NCI-H345 (cell line): ENCODE measurements at regions not wholly inside any gene's neighbourhood (a gene's known extent, or its start where the extent isn't known, plus 50 kb on each side); places are given as distances from the start of the nearest gene placed in this dataset.
A peak's percentile ranks its signal among the peaks of the same experiment; 100 is the strongest.
"Not testable (repeated sequence)": the region's sequence is repeated elsewhere in the genome, so short reads cannot be mapped to it uniquely, and the experiment has no call there.

Source experiments
- DNase-seq: peaks from one replicate; lab custom pipeline; 2025; lab: John Stamatoyannopoulos, UW

DNA sequence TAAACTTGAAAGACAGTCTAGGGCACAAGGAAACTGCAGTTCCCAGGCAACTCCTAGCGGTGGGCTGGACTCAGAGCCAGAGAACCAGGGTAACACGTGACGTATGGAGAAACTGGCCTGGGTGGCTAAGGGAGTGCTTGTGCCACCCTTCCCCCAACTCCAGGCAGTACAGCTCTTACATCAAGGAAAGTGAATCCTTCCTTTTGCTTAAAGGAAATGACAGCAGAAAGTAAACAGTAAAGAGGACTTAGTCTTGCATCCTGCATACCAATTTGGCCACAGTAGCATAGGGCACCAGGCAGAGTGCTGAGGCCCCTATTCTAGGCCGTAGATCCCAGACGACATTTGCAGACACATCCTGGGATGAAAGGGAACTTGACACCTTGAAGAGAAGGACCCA, 322.8 kb downstream of the CD109 start:
- no peak for DNase-seq

DNA sequence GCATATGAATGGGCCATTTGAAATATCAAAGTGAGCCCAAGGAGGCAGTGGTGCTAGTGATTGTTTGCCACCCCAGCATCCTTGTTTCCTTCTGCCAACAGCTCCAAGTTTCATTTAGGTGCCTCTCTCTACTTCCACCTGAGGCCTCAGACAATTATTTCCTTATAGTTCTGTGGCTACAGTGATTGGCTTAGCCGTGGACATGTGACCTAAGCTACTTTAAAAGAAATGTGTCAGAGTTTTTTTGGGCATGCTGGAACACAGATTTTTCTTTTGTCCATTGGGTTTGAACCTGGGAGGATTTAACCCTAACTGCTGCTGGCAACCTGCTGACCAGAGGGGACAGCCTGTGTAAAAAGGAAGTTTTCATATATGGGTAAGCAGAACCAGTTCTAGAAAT, 319.4 kb downstream of the CD109 start:
- DNase-seq, result no peak

DNA sequence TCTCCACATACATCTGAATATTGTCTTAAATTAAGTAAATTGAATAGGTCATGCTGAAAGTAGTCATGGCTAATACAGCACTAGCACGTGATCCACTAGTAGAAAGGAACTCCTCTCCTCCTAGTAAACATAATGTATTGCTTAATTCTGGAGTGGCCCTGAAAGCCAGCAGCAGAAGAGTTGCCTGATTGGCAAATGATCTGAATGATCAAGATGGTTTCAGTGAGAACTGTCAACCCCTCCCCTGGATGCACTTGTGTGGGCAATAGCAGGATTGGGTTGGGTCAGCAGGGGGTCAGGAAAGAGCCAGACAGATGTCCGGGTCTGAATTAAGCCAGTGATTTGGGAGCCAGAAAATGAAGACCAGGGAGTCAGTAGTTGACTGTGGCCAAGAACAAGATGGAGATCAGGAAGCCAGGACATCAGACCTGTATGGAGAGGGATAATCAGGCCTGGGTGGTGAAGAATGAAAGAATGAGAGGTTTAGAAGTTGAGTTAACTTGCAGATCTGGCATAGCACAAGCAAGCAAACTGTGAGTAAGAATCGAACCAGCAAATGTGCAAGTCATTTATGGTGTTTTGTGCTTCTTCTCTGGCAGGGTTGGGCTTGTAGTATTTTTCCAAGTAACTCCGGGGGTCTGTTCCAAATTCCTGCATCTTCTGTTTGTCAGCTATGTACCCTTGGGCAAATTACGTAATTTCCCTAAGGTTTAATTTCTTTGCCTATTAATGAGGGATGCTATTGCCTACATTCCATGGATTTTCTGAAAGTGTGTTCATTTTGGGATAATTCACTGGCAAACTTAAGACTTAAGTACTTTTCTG, 304.9 kb downstream of the CD109 start:
- DNase-seq, result no peak

DNA sequence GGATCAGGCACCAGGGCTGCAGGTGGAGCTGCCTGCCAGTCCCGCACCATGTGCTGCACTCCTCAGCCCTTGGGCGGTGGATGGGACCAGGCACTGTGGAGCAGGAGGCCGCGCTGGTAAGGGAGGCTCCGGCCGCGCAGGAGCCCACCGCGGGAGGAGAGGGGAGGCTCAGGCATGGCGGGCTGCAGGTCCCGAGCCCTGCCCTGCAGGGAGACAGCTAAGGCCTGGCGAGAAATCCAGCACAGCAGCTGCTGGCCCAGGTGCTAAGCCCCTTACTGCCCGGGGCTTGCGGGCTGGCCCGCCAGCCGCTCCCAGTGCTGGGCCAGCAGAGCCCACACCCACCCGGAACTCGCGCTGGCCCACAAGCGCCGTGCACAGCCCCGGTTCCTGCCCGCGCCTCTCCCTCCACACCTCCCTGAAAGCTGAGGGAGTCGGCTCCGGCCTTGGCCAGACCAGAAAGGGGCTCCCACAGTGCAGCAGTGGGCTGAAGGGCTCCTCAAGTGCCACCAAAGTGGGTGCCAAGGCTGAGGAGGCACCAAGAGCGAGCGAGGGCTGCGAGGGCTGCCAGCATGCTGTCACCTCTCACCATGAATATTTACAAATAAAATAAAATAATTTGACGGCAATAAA, 294.7 kb downstream of the CD109 start:
- DNase-seq, result not testable (repeated sequence)

DNA sequence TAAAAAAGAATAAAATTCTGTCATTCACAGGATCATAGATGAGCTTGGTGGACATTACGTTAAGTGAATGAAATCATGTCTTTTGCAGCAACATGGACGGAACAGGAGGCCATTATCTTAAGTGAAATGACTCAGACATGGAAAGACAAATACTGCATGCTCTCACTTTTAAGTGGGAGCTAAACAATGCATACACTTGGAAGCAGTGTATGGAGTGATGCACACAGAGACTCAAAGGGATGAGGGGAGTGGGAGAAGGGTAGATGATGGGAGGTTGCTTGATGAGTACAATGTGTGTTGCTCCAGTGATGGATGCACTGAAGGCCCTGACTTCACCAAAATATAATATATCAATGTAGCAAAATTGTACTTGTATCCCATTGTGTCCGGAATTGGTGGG, 293.4 kb downstream of the CD109 start:
- no peak for DNase-seq

DNA sequence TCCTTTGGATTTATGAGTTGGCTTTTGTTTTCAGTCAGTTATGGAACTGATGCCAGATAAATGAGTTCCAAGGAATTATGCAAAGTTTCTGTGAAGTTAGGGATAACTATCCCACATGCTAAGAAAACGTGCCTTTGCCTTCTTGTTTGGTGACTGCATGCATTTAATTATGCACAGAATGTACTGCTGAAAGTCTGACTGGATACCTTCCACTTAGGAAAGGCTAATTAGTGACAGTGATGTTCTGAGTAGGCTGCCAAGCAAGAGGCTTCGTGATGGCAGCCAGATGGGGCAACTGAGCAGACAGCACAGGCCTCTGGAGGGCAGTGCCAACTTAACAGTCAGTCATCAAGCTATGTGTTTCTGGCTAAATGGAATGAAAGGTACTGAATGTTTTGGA, 289.9 kb downstream of the CD109 start:
- DNase-seq, result no peak

DNA sequence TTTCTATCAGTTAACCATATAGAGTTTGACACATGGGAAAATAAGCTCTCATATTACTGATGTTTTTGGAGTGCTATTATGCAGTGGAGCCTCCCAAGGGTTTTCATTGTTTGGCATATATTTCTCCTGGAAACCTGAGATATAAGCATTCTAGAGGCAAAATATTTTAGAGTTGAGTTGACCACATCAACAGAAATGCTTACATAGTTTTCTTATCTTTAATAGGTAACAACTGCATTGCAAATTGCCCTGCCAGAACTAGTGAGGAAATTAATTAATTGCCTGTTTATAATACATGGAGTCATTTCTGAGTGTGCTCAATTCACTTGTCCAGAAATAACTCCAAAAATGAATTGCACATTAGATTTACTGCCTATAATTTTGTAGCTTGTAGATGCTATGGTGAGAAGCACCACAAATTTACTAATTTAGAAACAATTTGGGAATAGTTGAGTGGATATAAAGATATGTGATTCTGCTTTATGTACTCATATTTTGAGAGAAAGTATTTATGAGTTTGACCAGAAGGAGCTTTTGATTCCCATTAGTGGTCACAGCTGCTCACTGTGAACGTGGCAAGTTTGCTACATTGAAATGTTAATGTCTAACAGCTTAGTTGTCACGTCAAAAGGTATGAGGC, 288.7 kb downstream of the CD109 start:
- DNase-seq, result no peak

DNA sequence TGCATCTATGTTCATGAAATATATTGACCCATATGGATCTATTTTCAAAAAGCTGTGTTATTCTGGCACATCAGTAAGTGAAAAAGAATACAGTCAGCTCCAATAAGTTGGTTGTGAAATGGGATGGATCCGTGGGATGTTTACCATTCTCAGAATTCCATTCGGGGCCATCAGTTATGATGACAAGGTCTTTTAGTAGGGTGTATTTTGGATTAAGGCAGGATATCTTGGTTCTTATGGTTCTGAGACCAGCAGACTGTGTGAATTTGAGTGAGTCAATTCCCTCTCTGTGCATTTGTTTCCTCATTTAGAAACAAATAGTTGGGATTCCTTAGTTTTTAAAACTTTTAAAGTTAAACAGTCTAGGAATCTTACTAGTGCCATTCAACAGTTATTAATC, 287.4 kb downstream of the CD109 start:
- no peak for DNase-seq

DNA sequence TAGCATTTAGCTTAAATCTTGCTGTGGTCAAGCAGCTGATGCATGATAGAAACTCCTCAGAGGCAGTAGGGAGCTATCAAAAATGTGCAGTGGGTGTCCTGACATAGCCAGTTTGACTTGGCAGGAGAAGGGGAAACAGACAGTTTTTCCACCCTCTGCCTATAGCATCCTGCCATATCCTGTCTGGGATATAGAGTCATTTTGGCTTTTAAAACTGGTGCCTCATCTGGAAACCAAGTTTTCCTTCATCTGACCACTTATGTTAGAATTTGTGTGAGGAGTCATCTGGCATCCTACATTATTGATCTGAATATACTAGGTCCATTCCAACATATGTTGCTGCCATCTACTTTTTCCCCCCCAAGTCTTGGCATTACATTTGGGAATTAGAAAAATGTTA, 284.1 kb downstream of the CD109 start:
- DNase-seq, result no peak

DNA sequence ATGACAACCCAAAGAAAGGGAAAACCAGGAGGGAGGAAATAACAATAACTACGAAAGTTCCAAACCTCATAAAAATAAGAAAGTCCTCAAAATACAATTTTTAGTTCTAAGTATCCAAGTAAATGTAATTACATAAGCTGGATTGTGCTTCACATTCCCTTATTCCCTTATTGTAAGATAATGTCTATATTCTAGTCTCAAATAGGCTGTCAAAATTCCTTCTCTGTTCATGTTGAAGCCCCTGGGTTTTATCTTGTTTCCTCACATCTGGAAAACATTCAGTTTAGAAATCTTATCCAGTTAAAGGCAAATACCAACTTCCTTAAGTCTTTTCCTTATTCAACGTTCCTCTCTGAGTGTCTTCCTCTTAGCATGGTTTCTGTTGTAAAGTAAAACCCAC, 282.3 kb downstream of the CD109 start:
- DNase-seq, result no peak

DNA sequence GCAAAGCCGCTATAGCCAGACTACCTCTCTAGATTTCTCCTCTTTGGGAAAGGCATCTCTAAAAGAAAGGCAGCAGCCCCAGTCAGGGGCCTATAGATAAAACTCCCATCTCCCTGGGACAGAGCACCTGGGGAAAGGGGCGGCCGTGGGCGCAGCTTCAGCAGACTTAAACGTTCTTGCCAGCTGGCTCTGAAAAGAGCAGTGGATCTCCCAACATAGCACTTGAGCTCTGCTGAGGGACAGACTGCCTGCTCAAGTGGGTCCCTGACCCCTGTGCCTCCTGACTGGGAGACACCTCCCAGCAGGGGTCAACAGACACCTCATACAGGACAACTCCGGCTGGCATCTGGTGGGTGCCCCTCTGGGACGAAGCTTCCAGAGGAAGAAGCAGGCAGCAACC, 276.5 kb downstream of the CD109 start:
- not testable (repeated sequence) for DNase-seq

DNA sequence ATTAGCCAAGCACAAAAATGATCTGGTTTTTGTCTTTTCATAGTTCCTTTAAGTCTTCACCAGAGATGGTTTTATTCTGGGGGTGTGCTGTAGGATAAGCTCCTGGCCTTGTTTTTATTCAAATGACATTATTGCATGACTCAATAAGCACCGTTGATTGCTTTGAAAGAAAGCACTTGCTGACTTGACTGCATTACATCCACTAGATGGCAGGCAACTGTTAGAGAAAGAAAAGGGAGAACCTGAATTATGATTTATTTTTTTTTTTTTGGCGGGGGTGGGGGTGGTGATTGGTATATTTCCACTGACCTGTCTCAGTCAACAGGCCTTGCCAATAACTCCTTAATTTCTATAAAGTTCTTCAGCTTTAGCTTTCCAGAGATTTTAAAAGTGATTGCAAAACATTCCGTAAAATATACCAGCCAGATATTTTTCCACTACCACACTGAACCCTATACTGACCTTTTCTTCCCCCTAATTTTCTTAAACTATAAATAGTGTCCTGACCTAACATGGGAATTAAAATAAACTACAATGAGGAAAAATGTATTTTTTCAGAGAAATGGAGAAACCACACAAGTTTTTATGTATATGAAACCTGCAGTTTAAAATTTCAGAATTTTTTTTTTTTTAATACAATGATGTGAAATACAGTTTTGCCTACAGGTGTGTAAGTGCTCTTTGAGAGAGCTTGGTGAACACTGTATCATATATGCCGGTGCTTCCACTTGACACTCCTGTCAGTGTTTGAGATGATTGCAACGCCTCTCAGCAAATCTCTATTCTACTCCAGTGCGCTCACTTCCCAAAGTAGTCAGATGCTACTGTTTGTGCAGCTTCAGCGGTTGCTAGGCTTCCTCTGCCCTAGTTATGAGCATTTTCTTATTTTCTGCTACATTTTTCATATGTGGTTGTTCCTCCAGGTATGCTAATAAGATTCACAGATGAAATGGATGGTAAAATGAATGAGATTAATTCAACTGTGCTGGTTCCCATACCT, 274.3 kb downstream of the CD109 start:
- peak; percentile 13 for DNase-seq

DNA sequence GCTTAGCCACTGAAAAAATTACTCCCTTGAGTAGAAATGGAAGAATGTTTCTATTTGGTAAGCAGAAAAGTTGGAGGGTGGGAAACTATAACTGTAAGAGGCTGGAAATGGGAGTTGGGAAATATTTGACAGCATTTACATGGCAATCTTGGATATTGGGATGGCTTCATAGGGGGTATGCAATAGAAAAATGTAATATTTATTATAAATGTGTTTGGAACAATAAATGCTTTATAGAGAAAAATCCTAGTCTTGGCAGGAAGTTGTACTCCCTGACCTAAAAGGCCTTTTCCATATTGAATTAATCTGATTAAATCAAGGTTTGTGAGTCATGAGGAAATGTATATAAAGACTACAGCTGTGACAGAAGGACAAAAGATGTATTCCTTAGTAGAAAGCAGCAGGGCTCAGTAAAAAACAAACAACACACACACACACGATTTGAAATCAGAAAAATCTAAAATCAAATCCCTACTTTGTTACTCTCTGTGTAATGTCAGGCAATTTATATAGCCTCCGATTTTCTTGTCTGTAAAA, 272.3 kb downstream of the CD109 start:
- DNase-seq, result no peak

DNA sequence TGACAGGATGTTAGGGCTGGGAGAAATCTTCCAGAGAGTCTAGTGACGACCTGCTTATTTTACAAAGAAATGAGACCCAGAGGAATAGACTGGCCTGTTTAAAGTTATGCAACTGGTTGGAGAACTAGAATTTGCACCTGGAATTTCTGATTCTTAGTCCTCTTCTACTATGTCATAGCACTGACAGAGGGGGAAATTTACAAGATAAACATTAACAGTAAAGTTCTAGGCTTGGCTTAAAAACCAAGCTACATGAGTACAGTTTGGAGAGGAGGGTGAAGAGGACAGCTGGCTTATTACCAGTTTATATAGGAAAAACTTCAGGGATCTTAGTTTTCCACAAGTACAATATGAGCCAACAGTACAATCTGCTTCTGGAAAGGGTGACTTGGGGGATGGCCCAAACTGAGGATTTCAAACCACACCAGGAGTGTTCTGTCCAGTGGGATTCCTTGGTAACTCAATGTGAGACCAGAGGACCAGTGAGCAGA, 269.6 kb downstream of the CD109 start:
- no peak for DNase-seq

DNA sequence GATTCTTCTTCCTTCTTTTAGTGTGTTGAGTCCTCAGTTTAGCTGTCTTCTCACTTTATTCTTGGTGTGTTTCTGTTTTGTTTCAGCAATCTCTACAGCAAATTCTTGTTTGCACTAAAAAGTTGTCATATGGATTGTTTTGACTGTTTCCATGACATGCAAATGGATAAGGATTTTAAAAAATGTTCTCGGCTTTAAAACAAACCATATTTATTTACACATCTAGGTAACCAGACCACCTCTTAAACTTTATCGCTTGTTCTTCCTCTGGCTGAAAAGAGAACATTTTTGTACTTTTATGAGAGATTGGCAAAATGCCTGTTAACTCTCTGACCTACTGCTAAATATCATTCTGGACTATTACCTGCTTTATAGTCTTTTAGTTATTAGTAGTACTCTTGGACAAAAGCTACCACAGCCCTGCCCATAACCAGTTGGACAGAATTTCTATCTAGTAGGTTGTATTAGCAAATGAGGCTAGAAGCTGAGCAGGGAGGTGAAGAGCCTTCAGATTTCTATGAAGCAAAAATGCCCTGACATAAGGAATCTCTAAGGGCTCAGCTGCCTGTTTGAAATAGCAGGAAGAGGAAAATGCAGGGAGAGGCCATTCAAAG, 268.3 kb downstream of the CD109 start:
- DNase-seq, result no peak

DNA sequence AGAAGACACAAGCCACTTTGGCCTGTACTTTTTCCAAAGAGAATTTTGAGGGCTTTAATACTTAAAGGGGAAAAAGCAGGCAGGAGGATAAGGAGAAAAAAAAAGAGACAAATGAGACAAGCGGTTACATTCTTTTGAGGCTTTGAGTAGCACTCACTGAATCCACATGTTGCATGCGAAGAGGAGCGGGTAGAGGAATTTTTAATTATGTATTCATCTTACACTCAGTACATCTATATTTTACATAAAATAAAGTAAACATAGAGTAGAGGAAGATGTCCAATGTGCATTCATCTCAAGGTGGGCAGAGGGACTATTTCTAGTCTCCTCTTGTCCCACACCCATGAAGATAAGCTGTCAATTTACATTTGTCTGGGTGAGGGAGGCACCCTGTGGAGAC, 266.9 kb downstream of the CD109 start:
- no peak for DNase-seq

DNA sequence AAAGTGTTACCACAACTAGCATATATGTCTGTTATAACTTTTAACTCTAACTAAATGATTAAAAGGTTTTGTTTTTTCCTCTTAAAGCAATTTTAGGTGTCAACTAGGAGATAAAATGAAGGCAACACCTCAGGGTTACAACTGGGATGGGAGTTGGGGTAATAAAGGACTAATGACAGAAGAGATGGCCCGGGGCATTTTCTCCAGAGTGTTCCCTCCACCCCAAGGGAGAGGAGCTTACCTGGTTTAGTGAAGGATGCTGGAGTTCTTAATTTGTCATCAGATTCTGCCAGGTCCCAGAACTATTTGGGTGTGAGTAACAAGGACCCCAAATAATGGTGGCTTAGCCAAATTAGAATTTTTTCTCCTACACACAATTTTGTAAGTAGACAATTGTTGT, 260.3 kb downstream of the CD109 start:
- DNase-seq, result no peak

DNA sequence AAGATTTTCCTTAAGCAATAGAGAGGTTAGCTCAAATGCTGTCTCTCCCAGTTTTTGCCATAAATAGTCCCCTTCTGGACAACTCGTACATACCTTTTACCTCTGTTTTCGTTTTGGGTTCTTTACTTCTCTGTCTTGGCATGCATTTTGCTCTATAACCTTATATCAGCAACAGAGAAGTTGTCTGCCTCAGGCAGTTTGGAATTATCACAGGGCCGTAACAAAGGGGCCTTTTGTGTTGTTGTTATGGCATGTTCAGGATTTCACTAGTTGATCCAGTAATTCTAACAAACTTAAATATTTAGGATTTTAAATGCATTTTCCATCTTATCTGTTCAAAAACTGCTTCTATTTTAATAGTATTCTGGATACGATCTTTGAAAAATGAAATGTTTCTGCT, 259.8 kb downstream of the CD109 start:
- DNase-seq, result no peak

DNA sequence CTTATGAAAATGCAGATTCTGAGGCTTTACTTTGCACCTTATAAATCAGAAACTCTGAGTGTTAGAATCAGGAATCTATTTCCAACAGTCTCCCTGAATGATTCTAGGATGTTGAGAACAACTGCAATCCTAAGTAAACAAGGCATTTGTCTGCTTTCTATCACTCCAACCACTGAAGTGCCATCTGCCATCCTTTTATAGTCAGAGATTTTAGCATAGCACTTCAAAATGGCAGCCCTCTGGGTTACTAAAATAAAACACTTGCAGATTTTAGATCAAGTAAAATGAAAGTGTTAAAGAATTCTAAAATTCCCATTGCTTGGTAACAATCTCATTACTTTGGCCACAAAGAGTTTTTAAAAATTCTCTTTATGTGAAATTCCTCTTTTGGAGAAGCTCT, 258.9 kb downstream of the CD109 start:
- peak; percentile 3 for DNase-seq

DNA sequence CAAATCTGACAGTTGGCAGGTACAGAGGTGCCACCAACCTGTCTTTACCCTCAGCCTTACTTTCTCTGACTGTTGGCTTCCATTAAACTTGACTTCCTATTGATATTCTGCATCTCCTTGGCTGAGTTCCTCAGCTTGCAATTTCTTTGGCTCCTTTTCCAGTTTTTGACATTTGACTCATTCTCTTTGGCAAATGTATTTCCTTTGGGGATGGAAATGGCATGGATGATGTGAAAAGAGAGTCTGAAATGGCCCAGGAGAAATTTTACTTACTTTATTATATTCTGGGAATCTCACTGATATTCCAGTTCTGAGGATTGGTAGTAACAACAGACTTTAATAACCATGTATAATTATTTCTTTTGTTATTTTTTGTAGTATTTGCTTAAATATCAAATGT, 255.2 kb downstream of the CD109 start:
- no peak for DNase-seq
